ENCODE measurements at regions not wholly inside any gene's neighbourhood (a gene's known extent, or its start where the extent isn't known, plus 50 kb on each side); places are given as distances from the start of the nearest gene placed in this dataset.

DNA sequence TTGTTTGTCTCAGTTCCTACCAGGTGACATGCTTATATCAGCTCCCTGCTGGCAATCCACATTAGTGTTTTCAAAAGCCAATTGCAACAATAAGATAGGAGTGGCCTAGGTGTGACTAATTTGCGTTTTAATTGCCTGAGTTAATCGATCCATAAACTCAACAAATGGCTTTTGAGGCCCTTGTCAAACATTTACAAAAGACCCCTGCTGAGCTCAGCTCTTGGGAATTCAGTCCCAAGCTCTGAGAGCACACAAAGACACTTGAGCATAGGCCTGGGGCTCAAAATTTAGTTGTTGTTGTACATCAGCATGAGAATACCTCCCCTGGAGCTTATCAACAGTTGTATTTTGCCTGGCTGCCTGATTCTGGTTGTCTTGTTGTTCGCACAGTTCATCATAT is 1134.4 kb upstream of the TSPY4 start:
- DNase-seq = no peak

DNA sequence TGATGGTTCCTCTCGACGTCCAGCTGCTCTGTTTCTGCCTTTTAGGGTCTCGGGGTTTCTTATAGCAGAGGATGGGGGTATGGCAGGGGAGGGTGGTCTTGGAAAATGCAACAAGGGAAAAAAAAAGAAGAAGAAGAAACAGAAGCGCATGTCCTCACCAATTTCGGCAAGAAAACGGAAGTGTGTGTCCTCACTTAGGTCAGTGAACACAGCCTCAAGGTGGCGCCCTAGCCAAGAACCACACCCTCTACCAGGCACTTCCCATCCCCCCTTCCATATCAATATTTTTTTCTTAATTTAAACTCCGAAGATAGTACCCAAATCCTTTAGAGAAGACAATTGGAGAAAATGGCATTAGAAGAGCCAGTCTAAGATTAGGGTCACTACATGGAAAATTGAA is 1096.1 kb upstream of the TSPY4 start:
- no peak for DNase-seq

DNA sequence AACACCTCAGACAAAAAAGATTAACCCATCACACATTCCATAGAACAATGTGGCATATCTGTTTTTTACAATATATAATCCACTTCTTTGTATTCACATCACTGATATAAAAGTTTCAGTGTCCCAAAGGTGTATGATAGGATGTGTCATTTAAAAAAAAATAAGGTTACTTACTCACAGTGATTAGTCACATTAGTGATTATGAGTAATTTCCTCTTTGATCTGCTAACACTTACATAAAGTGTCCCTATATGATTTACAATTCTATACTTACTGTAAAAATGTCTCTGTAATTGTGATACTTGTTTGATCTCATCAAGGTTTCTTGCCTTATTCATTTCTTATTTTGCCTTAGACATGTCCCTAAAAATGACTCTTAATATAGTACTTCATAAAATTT is 1063.5 kb upstream of the TSPY4 start:
- DNase-seq = no peak

DNA sequence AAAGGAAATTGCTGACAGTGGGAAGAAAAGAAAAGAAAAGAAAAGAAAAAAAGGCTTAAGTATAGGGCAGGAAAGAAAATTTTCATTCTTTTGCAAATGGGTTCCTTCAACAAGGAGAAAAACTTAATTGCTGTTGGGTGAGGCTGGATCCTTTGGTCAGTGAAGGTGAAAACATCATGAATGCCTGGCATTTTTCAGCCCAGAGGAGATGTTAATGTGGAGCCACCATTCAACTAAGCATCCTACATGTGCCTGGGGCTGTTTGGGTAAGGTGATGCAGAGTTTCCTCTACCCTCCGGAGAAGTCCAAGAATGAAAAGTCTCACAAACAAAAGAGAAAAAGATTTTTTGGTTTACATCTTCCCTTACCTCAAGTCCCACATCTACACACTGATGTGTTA is 1032.2 kb upstream of the TSPY4 start:
- DNase-seq = no peak

DNA sequence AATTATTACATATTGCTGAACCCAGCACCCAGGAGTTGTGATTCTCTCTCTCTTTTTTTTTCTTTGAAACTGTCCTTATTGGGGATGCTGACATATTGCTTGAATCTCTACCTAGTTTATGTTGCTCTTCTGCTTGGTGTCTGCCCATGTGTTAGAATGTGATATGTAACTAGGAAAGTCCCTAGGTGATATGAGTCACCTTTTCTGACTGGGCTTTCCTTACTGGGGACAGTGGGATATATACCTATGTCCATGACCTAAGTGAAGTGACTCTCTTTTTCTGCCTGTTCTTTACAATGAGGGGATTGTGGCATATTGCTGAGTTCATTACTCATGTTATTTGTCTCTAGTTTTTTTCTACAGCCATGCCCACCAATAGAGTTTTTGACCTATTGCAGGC is 1013.2 kb upstream of the TSPY4 start:
- DNase-seq = no peak

DNA sequence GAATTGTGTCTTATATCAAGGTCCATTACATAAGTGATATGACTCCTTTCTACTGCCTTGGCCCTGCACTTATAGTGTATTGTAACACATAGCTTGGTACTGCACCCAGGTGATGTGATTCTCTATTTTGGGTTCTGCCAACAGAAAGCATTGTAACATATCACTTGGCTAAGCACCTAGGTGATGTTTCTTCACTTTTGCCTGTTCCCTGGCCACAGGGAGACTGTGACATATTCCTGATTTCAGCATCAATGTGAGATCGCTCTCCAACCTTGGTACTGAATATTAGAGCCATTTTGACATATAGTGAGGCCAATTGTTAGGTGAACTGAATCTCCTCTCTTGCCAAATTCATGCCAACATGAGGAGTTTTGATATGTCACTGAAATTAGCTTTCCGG is 1010.3 kb upstream of the TSPY4 start:
- no peak for DNase-seq

DNA sequence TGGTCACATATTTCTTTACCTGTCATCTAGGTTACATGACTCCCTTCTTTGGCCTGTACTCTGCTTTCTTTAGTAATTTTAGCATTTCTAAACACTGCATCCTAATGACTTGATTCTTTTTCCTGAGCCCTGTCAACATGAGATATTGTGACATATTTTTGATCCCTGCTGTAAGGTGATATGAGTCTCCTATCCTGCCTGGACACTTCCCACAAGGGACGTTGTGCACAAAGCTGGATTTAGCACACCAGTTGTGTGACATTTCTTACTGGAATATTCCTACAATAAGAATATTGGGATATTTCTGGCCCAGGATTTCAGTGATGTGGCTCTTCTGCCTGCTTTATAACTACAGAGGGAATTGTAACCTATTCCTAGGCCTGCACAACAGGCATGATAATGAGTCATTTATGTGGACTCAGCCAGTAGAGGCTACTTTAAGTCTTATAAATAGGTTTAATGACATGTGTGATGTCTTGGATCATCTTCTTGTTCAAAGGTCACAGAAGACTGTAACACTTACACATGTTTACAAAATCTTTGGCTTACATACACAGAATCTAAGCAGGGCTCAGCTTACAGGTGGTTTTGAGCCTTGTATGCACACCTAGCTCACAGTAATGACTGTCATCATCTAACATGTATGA is 1009.4 kb upstream of the TSPY4 start:
- DNase-seq = no peak

DNA sequence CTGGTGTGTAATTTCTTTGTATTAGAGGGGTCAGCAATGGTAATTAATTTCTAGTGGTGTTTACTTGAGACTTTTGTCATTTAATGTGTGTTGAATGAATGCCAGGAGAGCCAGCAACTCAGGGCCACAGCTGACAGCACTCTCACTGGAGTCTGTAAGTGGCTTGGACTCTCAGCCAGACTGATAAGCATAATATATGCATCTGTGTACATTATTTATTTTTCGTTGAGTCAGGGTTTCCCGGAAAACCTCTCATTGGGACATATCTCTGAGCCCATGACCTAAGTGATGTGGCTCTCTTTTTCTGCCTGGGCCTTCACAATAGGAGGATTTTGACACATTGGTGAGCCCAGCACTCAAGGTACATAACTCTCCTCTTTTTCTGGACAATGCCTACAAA is 1007.8 kb upstream of the TSPY4 start:
- DNase-seq = no peak

DNA sequence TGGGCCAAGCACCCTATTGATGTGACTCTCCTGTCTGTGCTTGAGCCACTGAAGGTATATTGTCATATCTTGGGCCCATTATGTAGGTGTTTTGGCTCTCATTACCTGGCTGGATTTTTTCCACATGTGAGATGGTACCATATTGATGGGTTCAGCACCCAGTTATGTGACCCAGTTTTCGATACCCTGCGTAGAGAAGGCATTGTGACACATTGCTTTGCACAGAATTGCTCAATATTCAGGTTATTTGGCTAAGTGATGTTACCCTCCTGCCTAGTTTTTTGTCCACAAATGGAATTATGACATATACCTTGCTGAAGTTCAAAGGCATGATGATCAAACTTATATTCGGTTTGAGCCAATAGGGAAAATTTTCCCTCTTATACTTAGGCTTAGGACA is 1007.3 kb upstream of the TSPY4 start:
- DNase-seq = no peak

DNA sequence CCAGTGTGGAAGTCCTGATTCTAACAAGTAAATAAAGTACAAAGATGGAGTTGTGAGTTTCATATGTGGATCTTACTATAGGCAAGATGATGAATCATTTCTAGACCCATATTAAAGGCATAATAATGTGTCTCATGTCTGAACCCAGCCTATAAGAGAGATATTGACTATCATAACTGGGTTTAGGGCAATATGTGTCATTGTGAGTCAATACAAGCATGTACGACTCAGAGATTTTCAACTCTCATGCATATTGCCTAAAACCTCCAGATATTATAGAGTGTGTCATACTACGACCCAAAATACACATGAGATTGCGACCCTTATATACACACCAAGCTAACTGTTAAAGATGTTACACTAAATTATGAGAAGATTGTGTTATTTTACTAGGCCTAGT is 1003.9 kb upstream of the TSPY4 start:
- DNase-seq = no peak

DNA sequence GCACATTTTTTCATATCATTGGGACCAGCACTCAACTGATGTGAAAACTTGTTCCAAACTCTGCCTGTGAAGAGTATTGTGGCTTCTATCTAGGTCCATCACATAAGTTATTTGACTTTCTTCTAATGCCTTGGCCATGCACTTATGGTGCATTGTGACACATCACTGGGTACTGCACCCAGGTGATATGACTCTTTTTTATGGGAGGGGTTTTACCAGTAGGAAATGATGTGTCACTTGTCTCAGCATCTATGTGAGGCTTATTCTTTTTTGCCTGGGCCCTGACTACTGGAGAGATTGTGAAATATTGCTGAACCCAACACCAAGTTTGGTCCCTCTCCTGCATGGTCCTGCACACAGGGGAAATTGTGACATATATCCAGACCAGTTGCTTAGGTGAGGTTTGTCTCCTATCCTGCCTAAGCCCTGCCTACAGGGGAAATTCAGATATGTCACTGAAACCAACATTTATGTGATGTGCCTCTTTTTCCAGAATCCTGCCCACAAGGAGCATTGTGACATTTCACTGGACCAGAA is 1001.9 kb upstream of the TSPY4 start:
- no peak for DNase-seq

DNA sequence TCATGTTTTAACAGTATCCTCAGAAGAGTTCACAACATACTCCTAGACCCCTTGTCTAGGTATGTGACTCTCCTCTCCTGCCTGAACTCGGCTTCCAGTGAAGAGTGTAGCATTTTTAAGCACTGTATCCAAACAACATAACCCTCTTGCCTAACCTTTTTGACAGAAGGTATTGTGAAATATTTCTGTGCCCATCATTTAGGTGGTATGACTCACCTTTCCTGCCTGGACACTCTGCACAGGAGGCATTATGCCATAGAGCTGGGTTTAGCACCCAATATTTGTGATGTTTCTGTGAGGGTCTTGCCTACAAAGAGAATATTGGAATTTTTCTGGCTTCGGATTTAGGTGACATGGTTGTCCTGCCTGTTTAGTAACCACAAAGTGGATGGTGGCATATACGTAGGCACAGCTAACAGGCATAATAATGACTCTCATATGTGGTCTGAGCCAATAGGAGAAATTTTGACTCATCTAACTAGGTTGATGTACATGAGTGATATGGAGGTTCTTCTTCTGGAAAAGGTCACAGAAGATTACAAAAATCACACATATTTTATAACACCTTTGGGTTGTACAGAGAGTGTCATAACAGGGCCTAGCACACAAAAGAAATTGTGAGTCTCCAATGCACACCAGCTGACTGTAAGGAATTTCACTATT is 1001.0 kb upstream of the TSPY4 start:
- DNase-seq = no peak

DNA sequence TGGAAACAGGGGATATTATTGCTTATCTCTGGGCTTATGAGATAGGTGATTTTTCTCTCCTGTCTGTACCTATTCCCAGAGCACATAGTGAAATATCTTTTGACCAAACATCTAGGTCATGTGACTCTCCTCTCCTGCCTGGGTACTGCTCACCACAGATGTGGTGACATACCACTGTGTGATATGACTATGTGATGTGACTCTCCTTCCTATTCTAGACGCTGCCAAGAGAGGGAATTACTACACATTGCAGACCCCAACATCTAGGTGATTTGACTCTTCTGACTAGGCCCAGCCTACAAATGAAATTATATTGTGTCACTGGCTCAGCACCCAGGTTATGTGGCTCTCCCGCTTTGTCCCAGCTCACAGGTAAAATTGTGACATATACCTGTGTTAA is 996.3 kb upstream of the TSPY4 start:
- no peak for DNase-seq

DNA sequence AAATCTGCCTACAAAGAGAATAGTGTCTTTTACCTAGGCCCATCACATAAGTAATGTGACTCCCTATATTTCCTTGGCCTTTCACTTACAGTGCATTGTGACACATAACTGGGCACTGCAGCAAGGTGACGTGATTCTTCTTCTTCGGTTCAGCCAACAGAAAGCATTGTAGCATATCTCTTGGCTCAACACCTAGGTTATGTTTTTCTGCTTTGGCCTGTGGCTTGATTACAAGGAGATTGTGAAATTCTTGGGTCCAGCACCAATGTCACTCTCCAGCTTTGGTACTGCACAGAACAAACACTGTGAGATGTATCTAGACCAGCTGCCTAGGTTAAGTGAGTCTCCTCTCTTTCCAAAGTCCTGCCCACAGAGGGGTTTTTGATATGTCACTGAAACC is 995.1 kb upstream of the TSPY4 start:
- DNase-seq = no peak

DNA sequence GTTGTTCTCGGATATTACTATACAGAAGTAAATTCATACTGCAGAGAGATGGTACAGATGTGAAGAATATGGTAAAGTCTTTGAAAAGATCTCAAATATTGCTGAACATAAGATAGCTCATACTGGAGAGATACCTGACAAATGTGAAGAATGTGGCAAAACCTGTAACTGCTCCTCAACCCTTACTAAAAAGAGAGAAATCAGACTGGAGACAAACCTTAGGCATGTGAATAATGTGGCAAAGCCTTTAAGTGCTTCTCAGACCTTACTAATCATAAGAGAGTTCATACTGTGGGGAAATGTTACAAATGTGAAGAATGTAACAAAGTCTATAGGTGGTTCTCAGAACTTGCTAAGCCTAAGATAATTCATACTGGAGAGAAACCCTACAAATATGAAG is 986.0 kb upstream of the TSPY4 start:
- no peak for DNase-seq

DNA sequence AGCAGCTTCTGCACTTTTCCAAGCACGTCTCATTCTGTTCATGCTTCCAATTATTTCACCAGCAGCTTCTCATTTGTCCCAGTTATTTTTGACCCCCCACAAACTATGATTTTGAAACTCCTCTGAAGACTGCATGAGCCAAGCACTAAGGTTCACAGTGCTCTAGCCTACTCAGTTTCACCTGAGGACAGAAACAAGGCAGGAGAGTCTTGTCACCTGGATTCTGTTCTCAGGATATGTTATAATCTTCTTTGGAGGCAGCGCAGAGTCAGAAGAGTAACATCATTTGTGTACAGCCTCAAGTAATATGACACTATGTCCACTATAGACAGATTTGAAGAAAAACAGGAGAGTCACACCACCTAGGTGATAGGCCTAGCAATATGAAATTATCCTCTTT is 985.1 kb upstream of the TSPY4 start:
- no peak for DNase-seq

DNA sequence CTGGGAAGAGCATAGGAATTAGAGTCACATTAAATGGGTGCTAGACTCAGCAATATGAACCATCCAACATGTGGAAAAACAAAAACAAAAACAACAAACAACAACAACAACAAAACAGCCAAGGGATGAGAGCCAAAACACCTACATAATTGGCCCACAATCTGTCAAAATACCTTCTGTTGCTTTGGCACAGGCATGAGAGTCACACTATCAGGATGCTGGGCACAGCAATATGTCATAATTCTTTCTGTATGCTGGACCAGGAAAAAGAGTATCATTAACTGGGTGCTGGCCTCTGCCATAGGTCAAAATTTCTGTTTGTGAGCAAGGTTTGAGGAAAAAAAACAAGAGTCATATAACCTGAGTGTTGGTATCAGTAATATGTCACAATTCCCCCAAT is 979.1 kb upstream of the TSPY4 start:
- DNase-seq = no peak

DNA sequence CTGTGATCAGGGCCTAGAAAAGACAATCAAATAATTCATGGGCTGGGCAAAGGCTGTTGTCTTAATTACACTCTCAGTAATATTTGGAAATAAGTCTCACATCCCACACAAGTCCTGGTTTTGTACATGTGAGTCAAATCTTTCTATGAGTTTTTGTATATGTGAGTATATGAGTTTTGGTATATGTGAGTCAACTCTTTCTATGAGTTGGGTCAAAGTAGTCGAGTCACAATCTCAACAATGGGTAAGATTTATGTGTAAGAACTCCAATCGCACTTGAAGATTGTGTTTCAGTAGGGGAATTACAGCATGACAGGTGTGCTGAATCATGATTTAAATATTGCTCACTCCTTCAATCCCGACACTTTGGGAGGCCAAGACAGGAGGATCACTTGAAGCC is 975.5 kb upstream of the TSPY4 start:
- no peak for DNase-seq

DNA sequence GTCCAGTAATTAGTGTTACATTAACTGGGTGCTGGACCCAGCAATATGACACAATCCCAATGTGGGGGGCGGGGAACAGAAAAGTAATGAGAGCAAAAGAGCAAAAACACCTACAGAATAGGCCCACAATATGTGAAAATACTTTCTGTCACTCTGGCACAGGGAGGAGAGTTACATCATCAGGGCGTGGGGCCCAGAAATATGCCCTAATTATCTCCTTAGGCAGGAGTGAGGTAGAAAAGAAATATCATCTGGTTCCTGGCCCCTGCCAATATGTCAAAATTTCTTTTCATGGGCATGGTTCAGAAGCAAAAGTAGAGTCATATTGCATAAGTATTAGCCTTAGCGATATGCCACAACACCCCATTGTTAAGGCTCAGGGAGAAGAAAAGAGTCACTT is 959.8 kb upstream of the TSPY4 start:
- DNase-seq = no peak

DNA sequence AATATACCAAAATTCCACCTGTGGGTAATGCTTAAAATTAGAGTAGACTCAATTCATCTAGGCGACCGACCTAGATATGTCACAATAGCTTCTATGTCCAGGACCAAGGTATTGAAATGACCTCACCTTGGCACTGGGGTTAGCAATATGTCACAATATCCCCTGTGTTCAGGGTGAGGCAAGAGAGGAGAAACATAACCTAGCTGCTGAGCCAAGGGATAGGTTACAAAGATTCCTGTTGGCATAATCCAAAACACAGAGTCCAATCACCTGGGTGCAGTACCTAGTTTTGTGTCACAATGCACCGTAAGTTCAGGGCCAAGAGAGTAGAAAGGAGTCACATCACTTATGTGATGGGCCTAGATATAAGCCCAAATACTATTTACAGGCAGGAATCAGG is 957.5 kb upstream of the TSPY4 start:
- no peak for DNase-seq

DNA sequence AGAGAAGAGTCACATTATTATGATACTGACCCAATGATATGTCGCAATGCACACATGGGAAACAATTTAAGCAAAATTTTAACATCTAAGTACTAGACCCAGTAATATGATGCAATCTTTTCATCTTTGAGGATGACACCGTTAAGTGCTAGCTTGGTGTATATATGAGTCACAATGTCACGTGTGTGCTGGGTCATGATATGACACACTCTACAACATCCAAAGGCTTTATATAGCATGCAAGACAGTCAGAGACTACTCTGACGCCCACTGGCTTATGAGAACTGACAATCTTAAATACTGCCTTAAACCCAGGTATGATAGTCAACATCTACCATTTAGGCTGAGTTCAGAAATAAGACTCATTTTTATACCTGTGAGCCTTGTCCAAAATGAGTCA is 955.8 kb upstream of the TSPY4 start:
- no peak for DNase-seq

DNA sequence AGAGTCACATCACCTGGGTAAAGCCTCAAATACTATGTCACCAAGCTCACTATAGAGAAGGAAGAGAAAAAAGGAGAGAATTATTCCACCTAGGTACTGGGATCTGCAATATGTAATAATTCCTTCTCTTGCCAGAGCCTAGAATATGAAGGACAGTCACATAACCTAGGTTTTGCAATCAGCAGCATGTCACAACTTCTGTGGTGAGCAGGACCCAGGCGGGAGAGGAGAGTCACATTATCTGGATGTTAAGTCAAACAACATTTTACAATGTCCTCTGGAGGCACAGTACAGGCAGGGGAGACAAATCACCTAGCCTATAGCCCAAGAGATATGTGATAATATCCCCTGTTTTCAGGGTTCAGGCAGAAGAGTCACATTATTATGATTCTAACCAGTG is 951.2 kb upstream of the TSPY4 start:
- no peak for DNase-seq

DNA sequence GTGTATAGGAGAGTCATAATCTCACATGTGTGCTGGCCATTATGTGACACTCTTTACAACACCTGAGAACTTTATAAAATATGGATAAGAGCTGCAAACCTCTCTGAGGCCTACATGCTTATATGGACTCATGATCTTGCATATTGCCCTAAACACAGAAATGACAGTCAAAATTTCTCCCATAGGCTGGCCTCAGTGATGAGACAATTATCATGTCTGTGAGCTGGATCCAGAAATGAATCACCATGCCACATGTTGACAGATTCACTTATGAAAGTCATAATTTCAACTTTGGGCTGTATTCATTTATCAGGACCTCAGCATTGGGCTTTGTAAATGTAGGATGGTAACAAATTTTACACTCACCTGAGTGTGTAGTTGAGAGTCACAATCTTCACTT is 948.8 kb upstream of the TSPY4 start:
- no peak for DNase-seq

DNA sequence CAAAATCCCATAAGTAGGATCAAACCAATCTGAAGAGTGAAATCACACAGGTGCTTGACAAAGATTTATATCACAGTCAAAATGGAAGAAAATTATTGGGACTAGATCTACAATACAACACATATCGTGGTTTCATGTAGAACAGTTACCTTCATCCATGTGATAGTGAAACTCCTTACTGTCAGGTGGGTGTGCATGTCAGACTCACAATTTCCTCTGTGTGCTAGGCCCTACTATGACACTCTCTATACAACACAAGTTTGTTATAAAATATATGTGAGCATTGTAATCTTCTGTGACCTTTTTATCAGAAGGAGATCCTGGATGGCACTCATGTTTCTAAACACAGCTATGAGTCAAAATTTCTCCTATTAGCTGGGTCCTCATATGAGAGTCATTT is 947.0 kb upstream of the TSPY4 start:
- DNase-seq = no peak

DNA sequence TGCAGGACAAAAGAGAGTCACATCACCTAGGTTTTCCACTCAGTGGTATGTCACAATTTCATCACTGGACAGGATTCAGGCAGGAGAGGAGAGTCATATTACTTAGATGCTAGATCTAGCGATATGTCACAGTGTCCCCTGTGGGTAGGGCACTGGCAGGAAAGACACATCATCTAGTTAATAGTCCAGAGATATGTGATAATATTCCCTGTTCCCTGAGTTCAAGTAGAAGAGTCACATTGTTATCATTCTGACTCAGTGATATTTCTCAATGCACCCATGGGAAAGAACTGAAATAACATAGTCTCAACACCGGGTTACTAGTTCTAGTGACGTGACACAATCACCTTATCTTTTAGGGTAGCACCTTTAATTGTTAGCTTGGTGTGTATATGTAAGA is 944.0 kb upstream of the TSPY4 start:
- DNase-seq = no peak

Data from NCI-H2171 (cell line).